ENCODE measurements at regions not wholly inside any gene's neighbourhood (a gene's known extent, or its start where the extent isn't known, plus 50 kb on each side); places are given as distances from the start of the nearest gene placed in this dataset.

GRCh38 chr6:24004659-24005058 lies 121.4 kb upstream of the NRSN1 start:
- TF ChIP-seq CTCF (IDR thresholded peaks at IDR 0.05 in 8 of 11, conservative IDR thresholded peaks at IDR 0.05 in 3 of 11): no peak
- no peak for TF ChIP-seq POLR2A (IDR thresholded peaks at IDR 0.05)
- no peak for TF ChIP-seq POLR2AphosphoS5 (IDR thresholded peaks at IDR 0.05)
